SK-N-SH (cell line): ENCODE measurements at regions not wholly inside any gene's neighbourhood (a gene's known extent, or its start where the extent isn't known, plus 50 kb on each side); places are given as distances from the start of the nearest gene placed in this dataset.

Source experiments
- CTCF ChIA-PET: fragments of 300-600, 350-600 bp; formaldehyde crosslinking; extraction: SDS; loops from one replicate; lab custom pipeline; 2021; lab: Yijun Ruan, JAX
- POLR2A ChIA-PET: fragments of 350-600 bp; sonication (Branson Sonifier 250); formaldehyde crosslinking; extraction: SDS; loops from one replicate; lab custom pipeline; 2020; ENCODE audit warnings: antibody characterized with exemption, inconsistent platforms; lab: Yijun Ruan, JAX
- DNase-seq: peaks from one replicate; pipeline ENCODE4 v3.0.0; 2012
- H2AFZ ChIP-seq: fragments of 200-600 bp; sonication (generic); 2 replicates; pipeline ENCODE4 v1.8.1; 2016; ENCODE audit warnings: antibody characterized with exemption, mild to moderate bottlenecking, low read depth
- H3F3A ChIP-seq: fragments of 200-600 bp; sonication (generic); replicated peaks from 2 replicates; pipeline ENCODE3; 2016; ENCODE audit warnings: antibody characterized with exemption, mild to moderate bottlenecking; ENCODE audit not compliant: insufficient read depth
- H3K27ac ChIP-seq, 2 experiments: fragments of 200-500 bp in 1 of 2; fragments of 200-600 bp in 1 of 2; sonication (Bioruptor generic) in 1 of 2; sonication (generic), shearing (Covaris generic) in 1 of 2; 2 replicates each; pipeline versions ENCODE4 v1.5.1 to v1.6.1; 2014 to 2016; ENCODE audit warnings: low read depth in 2 of 2, inconsistent platforms in 1 of 2, low read length in 1 of 2, mild to moderate bottlenecking in 1 of 2, mixed read lengths in 1 of 2
- H3K27me3 ChIP-seq: fragments of 200-600 bp; sonication (generic), shearing (Covaris generic); 2 replicates; pipeline ENCODE4 v1.6.1; 2016; ENCODE audit warnings: mixed run types; ENCODE audit not compliant: insufficient read depth
- H3K36me3 ChIP-seq, 2 experiments: fragments of 200-500 bp in 1 of 2; fragments of 200-600 bp in 1 of 2; sonication (Bioruptor generic) in 1 of 2; sonication (generic) in 1 of 2; replicated peaks in 1 of 2; 2 replicates each; pipeline versions ENCODE3 to v1.5.1; 2014 to 2016; ENCODE audit warnings: low read length in 1 of 2, mild to moderate bottlenecking in 1 of 2; ENCODE audit not compliant: insufficient read depth in 2 of 2, control insufficient read depth in 1 of 2
- H3K4me1 ChIP-seq, 2 experiments: fragments of 200-500 bp in 1 of 2; fragments of 200-600 bp in 1 of 2; sonication (Bioruptor generic) in 1 of 2; sonication (generic), shearing (Covaris generic) in 1 of 2; 2 replicates each; pipeline versions ENCODE4 v1.5.1 to v1.6.1; 2014 to 2016; ENCODE audit warnings: low read depth in 1 of 2, low read length in 1 of 2, mixed run types in 1 of 2; ENCODE audit not compliant: insufficient read depth in 2 of 2, control insufficient read depth in 1 of 2
- H3K4me2 ChIP-seq: fragments of 200-600 bp; sonication (generic), shearing (Covaris generic); 2 replicates; pipeline ENCODE4 v1.6.1; 2017; ENCODE audit warnings: mixed run types
- H3K4me3 ChIP-seq, 2 experiments: fragments of 200-500 bp in 1 of 2; fragments of 200-600 bp in 1 of 2; sonication (Bioruptor generic) in 1 of 2; sonication (generic), shearing (Covaris generic) in 1 of 2; 2 replicates each; pipeline versions ENCODE4 v1.5.1 to v1.8.1; 2014 to 2016; ENCODE audit warnings: low read depth in 2 of 2, inconsistent platforms in 1 of 2, low read length in 1 of 2, mild to moderate bottlenecking in 1 of 2, mixed read lengths in 1 of 2, moderate library complexity in 1 of 2
- H3K79me2 ChIP-seq: fragments of 200-600 bp; sonication (generic); 2 replicates; pipeline ENCODE4 v1.8.1; 2017; ENCODE audit warnings: mild to moderate bottlenecking; ENCODE audit not compliant: insufficient read depth
- H3K9ac ChIP-seq: fragments of 200-600 bp; sonication (generic); 2 replicates; pipeline ENCODE4 v1.6.1; 2017; ENCODE audit warnings: mixed run types
- H3K9me2 ChIP-seq: fragments of 200-600 bp; sonication (generic); 2 replicates; pipeline ENCODE4 v1.6.1; 2017; ENCODE audit warnings: mixed run types
- H3K9me3 ChIP-seq: fragments of 200-600 bp; sonication (generic); 2 replicates; pipeline ENCODE4 v1.6.1; 2017; ENCODE audit warnings: mixed run types, mild to moderate bottlenecking, moderate library complexity
- H4K20me1 ChIP-seq: fragments of 200-600 bp; sonication (generic); 2 replicates; pipeline ENCODE4 v1.6.1; 2017; ENCODE audit warnings: mild to moderate bottlenecking, mixed run types; ENCODE audit not compliant: insufficient read depth
- EP300 ChIP-seq, 2 experiments: IDR thresholded peaks; 2 replicates each; pipeline versions ENCODE4 v1.4.0 to v1.6.1; 2012; ENCODE audit warnings: borderline replicate concordance in 1 of 2, low read depth in 1 of 2, low read length in 1 of 2
- EZH2phosphoT487 ChIP-seq: fragments of 200-600 bp; sonication (generic); IDR thresholded peaks from 2 replicates; pipeline ENCODE4 v1.6.1; 2017; ENCODE audit warnings: low read depth, mixed run types, mild to moderate bottlenecking, antibody characterized with exemption, moderate library complexity, borderline replicate concordance
- GABPA ChIP-seq: IDR thresholded peaks from 2 replicates; pipeline ENCODE4 v1.4.0; 2012; ENCODE audit warnings: low read depth, mild to moderate bottlenecking
- IRF3 ChIP-seq: fragments of 150-350 bp; IDR thresholded peaks from 2 replicates; pipeline ENCODE4 v1.6.1; 2016; ENCODE audit warnings: mild to moderate bottlenecking, low read depth, low read length
- JUND ChIP-seq: IDR thresholded peaks from 2 replicates; pipeline ENCODE4 v1.4.0; 2012
- MEF2A ChIP-seq: IDR thresholded peaks from 2 replicates; pipeline ENCODE4 v1.4.0; 2012; ENCODE audit warnings: low read depth, borderline replicate concordance
- MXI1 ChIP-seq: IDR thresholded peaks from 2 replicates; pipeline ENCODE4 v1.6.1; 2012; ENCODE audit warnings: mild to moderate bottlenecking, low read depth, low read length, improper control_type of control experiment
- NRF1 ChIP-seq: IDR thresholded peaks from 2 replicates; pipeline ENCODE4 v1.6.1; 2012; ENCODE audit warnings: low read depth, mild to moderate bottlenecking, low read length
- PBX3 ChIP-seq: IDR thresholded peaks from 2 replicates; pipeline ENCODE4; 2012
- POLR2AphosphoS5 ChIP-seq: IDR thresholded peaks from 2 replicates; pipeline ENCODE4 v1.6.1; 2012; ENCODE audit warnings: low read depth, low read length
- RAD21 ChIP-seq: IDR thresholded peaks from 2 replicates; pipeline ENCODE4 v1.6.1; 2012; ENCODE audit warnings: mild to moderate bottlenecking, low read length
- RCOR1 ChIP-seq: fragments of 150-350 bp; IDR thresholded peaks from 2 replicates; pipeline ENCODE4 v1.6.1; 2017; ENCODE audit warnings: antibody characterized with exemption, low read length
- REST ChIP-seq: IDR thresholded peaks from 2 replicates; pipeline ENCODE4 v1.6.1; 2012; ENCODE audit warnings: mild to moderate bottlenecking, low read depth, low read length, moderate library complexity
- SMC3 ChIP-seq: IDR thresholded peaks from 2 replicates; pipeline ENCODE4 v1.6.1; 2012; ENCODE audit warnings: low read depth, low read length, improper control_type of control experiment
- TAF1 ChIP-seq: IDR thresholded peaks from 2 replicates; pipeline ENCODE4 v1.6.1; 2012; ENCODE audit warnings: low read depth, mild to moderate bottlenecking, low read length, moderate library complexity, borderline replicate concordance
- YY1 ChIP-seq: IDR thresholded peaks from 2 replicates; pipeline ENCODE4 v1.4.0; 2012; ENCODE audit warnings: low read depth, mild to moderate bottlenecking
- WGBS: methylation state at CpG from one replicate; pipeline ENCODE4 v1.1.6; 2017; ENCODE audit warnings: low lambda C conversion rate; 5-methylcytosine and 5-hydroxymethylcytosine counted together

- no peak for TF ChIP-seq REST
- no peak for TF ChIP-seq EP300 (IDR thresholded peaks at IDR 0.05; ENCODE audit: borderline replicate concordance in 1 of 2, low read depth in 1 of 2, low read length in 1 of 2)
- no peak for TF ChIP-seq RCOR1
Measured at GRCh38 chr10:113977174-113977573, 66.5 kb upstream of the ADRB1 start (continued).

GRCh38 chr10:113978802-113979201, 64.9 kb upstream of the ADRB1 start:
- Histone ChIP-seq H3K9me2 (no peaks in the 10 kb centered on the region), H3K4me1 (no peaks in the 10 kb centered on the region; a peak in 1 of 4 replicates), H3K4me3 (no peak overlapping the region), H2AFZ (no peak overlapping the region), H3F3A (no peaks in the 10 kb centered on the region), H3K36me3 (no peaks in the 10 kb centered on the region), H3K27me3 (no peaks in the 10 kb centered on the region), H3K4me2 (no peak overlapping the region), H3K27ac (no peak overlapping the region), H3K9ac (no peak overlapping the region), H3K79me2 (no peaks in the 10 kb centered on the region), H4K20me1 (no peaks in the 10 kb centered on the region), H3K9me3 (no peaks in the 10 kb centered on the region)
- TF ChIP-seq MXI1 (no peak), NRF1 (no peak), POLR2AphosphoS5 (no peak), RAD21 (no peak), JUND (no peak), YY1 (no peak), MEF2A (no peak), IRF3 (no peak), SMC3 (no peak), EZH2phosphoT487 (no peak), GABPA (no peak), TAF1 (no peak), PBX3 (no peak)
- 78% methylated on average over 5 of the region's 9 CpGs for WGBS
- no peak for DNase-seq
- ChIA-PET POLR2A (no interaction called here), CTCF (interaction anchor here (1.1 to 1.7 kb wide), 2 partner anchors 17 to 24 kb away, joined by 3 to 5 read pairs; no protein-coding TSS in a partner anchor)
